ENCODE measurements at regions not wholly inside any gene's neighbourhood (a gene's known extent, or its start where the extent isn't known, plus 50 kb on each side); places are given as distances from the start of the nearest gene placed in this dataset.

DNA sequence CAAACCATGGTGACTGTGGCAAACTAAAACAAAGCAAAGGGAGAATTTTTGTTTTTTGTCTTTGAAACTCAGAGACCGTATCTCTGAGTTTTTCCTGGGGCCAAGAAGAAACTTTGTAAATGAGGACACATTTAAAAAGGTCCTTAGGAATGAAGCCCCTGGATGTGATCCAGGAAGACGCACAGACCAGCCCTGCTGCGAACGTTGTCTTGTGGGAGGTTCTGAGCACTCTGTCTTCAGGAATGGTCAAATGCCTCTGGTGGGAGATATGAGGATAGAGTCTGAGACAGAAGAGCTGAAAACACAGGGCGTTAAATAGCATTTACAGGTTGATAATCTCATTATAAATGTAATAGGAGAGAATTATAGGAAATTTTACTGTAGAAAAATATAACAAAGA, 893.5 kb upstream of the KLHL29 start:
- Histone ChIP-seq H3K9me3 (no peaks in the 10 kb centered on the region), H3K36me3 (no peaks in the 10 kb centered on the region), H3K4me1 (no peaks in the 10 kb centered on the region), H3K27ac (no peak overlapping the region), H3K4me3 (no peak overlapping the region), H3K27me3 (no peaks in the 10 kb centered on the region)
- no peak for DNase-seq
- intact Hi-C loops (cut with DNase I) = no loop called here
- 67 to 74% methylated on average over 5 of the region's 5 CpGs for WGBS, 2 donors
- FAIRE-seq = no peak
- ATAC-seq = no peak
- TF ChIP-seq, protein P1, sequence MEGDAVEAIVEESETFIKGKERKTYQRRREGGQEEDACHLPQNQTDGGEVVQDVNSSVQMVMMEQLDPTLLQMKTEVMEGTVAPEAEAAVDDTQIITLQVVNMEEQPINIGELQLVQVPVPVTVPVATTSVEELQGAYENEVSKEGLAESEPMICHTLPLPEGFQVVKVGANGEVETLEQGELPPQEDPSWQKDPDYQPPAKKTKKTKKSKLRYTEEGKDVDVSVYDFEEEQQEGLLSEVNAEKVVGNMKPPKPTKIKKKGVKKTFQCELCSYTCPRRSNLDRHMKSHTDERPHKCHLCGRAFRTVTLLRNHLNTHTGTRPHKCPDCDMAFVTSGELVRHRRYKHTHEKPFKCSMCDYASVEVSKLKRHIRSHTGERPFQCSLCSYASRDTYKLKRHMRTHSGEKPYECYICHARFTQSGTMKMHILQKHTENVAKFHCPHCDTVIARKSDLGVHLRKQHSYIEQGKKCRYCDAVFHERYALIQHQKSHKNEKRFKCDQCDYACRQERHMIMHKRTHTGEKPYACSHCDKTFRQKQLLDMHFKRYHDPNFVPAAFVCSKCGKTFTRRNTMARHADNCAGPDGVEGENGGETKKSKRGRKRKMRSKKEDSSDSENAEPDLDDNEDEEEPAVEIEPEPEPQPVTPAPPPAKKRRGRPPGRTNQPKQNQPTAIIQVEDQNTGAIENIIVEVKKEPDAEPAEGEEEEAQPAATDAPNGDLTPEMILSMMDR (IDR thresholded peaks at IDR 0.05) = no peak

DNA sequence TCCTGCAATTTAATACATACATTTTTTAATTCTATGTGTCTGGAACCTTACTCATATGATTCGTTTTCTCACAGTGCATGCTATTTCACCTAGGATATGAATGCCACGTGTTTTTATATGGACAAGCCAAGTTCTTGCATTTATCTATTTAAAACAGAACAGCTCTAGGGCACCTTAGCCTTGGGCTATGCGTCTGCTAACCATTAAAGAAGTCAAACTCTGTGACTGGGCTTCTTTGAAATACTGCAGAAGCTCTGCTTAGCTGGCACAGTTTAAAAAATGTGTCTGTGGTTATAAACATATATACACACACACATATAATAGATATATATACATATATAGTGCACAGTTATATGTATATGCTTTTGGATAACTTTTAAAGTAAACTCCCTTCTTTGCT, 890.8 kb upstream of the KLHL29 start:
- FAIRE-seq = no peak
- intact Hi-C loops (cut with DNase I) = no loop called here

DNA sequence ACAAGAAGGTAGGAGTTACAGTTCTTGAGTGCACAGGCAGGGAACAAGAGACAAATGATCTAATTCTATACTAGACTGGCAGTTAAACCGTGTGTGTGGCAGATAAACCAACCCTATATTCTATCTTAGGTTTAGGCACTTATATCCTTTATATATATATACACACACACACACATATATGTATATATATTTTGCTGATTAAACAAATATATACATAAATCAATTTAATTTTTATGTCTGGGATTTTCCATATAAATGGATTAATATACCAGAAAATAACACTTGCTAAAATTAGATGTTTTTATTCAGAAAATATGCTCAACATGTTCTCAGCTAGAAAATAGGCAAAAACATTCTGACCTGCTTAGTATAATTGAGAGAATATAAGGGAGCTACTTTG, 887.9 kb upstream of the KLHL29 start:
- FAIRE-seq = no peak
- 44 to 62% methylated on average over 1 of the region's 1 CpG for WGBS, 2 donors
- intact Hi-C loops (cut with DNase I) = no loop called here
- no peak for ATAC-seq
- Histone ChIP-seq H3K36me3 (no peaks in the 10 kb centered on the region), H3K9me3 (no peaks in the 10 kb centered on the region), H3K4me1 (no peaks in the 10 kb centered on the region), H3K27me3 (no peaks in the 10 kb centered on the region), H3K4me3 (no peak overlapping the region), H3K27ac (no peak overlapping the region)
- no peak for DNase-seq
- TF ChIP-seq, protein P1 (IDR thresholded peaks at IDR 0.05) = no peak

More for the DNA sequence above, 890.8 kb upstream of the KLHL29 start:
- no peaks in the 10 kb centered on the region for H3K27me3 ChIP-seq
- no peak for ATAC-seq
- WGBS, 2 donors = 44 to 51% methylated on average over 3 of the region's 3 CpGs
- DNase-seq = no peak
- no peaks in the 10 kb centered on the region for H3K36me3 ChIP-seq
- no peaks in the 10 kb centered on the region for H3K9me3 ChIP-seq
- no peaks in the 10 kb centered on the region for H3K4me1 ChIP-seq
- no peak overlapping the region for H3K4me3 ChIP-seq
- TF ChIP-seq, protein P1 (IDR thresholded peaks at IDR 0.05) = no peak
- H3K27ac ChIP-seq = no peak overlapping the region

DNA sequence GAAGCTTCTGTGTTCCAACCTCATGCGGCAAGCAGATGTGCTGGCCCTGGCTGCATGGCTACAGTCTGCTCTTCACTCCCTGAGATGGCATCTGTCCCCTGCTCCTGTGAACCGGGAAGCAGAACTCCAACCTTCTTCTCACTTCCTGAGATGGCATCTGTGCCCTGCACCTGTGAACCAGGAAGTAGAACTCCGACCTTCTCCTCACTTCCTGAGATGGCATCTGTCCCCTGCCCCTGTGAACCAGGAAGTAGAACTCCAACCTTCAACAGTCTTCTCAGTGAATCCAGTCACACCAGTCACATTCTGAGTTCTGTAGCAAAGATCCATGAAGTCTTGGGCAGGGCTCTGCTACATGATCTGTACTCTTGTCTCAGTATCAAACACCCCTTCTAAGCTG, 887.2 kb upstream of the KLHL29 start:
- TF ChIP-seq, protein P1 (IDR thresholded peaks at IDR 0.05) = no peak
- ATAC-seq (no peak), FAIRE-seq (no peak), DNase-seq (no peak)
- no peak overlapping the region for H3K27ac ChIP-seq
- no peaks in the 10 kb centered on the region for H3K9me3 ChIP-seq
- no peaks in the 10 kb centered on the region for H3K36me3 ChIP-seq
- H3K4me3 ChIP-seq = no peak overlapping the region
- 71 to 78% methylated on average over 3 of the region's 3 CpGs for WGBS, 2 donors
- intact Hi-C loops (cut with DNase I) = no loop called here
- no peaks in the 10 kb centered on the region for H3K4me1 ChIP-seq
- H3K27me3 ChIP-seq = no peaks in the 10 kb centered on the region

DNA sequence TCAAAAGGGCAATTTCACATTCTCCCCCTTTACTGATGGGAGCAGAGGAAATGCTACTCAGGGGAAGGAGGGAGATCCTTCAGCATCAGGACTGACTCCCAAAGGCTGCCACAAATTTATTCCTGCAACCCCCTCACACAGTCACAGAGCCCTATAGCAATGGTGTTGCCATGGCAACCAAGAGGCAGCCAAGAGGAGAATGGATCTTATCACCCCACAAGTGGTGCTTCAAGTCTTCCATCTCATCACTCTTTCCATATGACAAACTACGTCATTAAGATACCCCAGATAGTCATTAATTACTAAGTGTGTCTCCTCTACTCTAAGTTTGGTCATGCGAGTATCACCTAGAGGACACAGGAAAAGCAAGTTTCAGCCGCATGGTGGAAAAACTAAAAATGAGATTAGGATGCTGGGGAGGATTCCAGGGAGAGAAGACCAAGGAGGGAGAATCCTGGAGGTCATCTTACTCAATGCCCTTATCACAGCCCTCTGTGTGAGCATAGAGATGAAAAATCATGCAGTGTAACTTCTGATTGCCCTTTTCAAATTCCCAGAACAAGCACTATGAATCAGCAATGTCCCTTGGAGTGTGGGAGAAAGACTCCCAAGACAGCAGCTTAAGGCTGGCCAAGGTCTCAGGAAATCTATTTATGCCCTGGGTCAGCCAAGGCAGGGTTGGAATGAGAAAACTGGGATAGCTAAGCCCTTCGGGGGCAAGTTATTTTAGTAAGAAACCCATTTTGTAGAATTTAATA, 885.7 kb upstream of the KLHL29 start:
- TF ChIP-seq, protein P1 (IDR thresholded peaks at IDR 0.05) = no peak
- intact Hi-C loops (cut with DNase I) = no loop called here
- no peaks in the 10 kb centered on the region for H3K36me3 ChIP-seq
- peak in 1 of 6 donors; percentile 4 for DNase-seq
- no peak for FAIRE-seq
- H3K27ac ChIP-seq = no peak overlapping the region
- H3K4me1 ChIP-seq = no peaks in the 10 kb centered on the region
- H3K9me3 ChIP-seq = no peaks in the 10 kb centered on the region
- no peaks in the 10 kb centered on the region for H3K27me3 ChIP-seq
- ATAC-seq = peak in 3 of 4 donors; percentile 31 to 46 (median 37)
- WGBS, 2 donors = 51 to 56% methylated on average over 4 of the region's 4 CpGs
- H3K4me3 ChIP-seq = no peak overlapping the region

Data from pancreas (tissue), 10 donors.